HG02588 (cell line): ENCODE measurements at regions not wholly inside any gene's neighbourhood (a gene's known extent, or its start where the extent isn't known, plus 50 kb on each side); places are given as distances from the start of the nearest gene placed in this dataset.

Source experiments
- ATAC-seq: cut with Tn5 transposase; IDR thresholded peaks from one replicate; pipeline ENCODE4 v1.9.1; 2021; ENCODE audit warnings: mild to moderate bottlenecking, moderate library complexity; ENCODE audit not compliant: unreplicated experiment

- ATAC-seq: no peak
Observed at GRCh38 chr6:21947731-21948386, 349.0 kb downstream of the PRL start.

GRCh38 chr6:21949211-21949801 lies 347.5 kb downstream of the PRL start:
- ATAC-seq: no peak

GRCh38 chr6:21952367-21952766 lies 344.5 kb downstream of the PRL start:
- no peak for ATAC-seq

GRCh38 chr6:21953831-21954801 lies 342.7 kb downstream of the PRL start:
- no peak for ATAC-seq

GRCh38 chr6:21955053-21955595 lies 341.7 kb downstream of the PRL start:
- no peak for ATAC-seq

GRCh38 chr6:21955951-21956350 lies 340.9 kb downstream of the PRL start:
- ATAC-seq: no peak

GRCh38 chr6:21958428-21958827 lies 338.4 kb downstream of the PRL start:
- ATAC-seq: no peak

- ATAC-seq: no peak
Observed at GRCh38 chr6:21961226-21961625, 335.6 kb downstream of the PRL start.

GRCh38 chr6:21965016-21965415 lies 331.8 kb downstream of the PRL start:
- no peak for ATAC-seq

GRCh38 chr6:21965953-21966539 lies 330.8 kb downstream of the PRL start:
- no peak for ATAC-seq

GRCh38 chr6:21967056-21967974 lies 329.5 kb downstream of the PRL start:
- no peak for ATAC-seq

GRCh38 chr6:21968411-21968810 lies 328.4 kb downstream of the PRL start:
- no peak for ATAC-seq

- ATAC-seq: no peak
Observed at GRCh38 chr6:21969192-21969591, 327.6 kb downstream of the PRL start.

GRCh38 chr6:21970569-21971300 lies 326.1 kb downstream of the PRL start:
- ATAC-seq: no peak

GRCh38 chr6:21971541-21971940 lies 325.3 kb downstream of the PRL start:
- ATAC-seq: no peak

- ATAC-seq: no peak
Observed at GRCh38 chr6:21972516-21972915, 324.3 kb downstream of the PRL start.

GRCh38 chr6:21977346-21977745 lies 319.5 kb downstream of the PRL start:
- ATAC-seq: no peak

- ATAC-seq: no peak
Observed at GRCh38 chr6:21981235-21981833, 315.5 kb downstream of the PRL start.

GRCh38 chr6:21984135-21984534 lies 312.7 kb downstream of the PRL start:
- no peak for ATAC-seq
